GM10266 (cell line): ENCODE measurements at regions not wholly inside any gene's neighbourhood (a gene's known extent, or its start where the extent isn't known, plus 50 kb on each side); places are given as distances from the start of the nearest gene placed in this dataset.

Source experiments
- DNase-seq: peaks from one replicate; pipeline ENCODE4 v3.0.0; 2012; ENCODE audit errors: extremely low spot score
- TF ChIP-seq, protein P1 (sequence below): IDR thresholded peaks from 2 replicates; pipeline ENCODE4 v1.5.1; 2012; ENCODE audit warnings: mild to moderate bottlenecking, low read depth; ENCODE audit not compliant: control insufficient read depth, insufficient read depth; ENCODE audit errors: missing control alignments

DNA sequence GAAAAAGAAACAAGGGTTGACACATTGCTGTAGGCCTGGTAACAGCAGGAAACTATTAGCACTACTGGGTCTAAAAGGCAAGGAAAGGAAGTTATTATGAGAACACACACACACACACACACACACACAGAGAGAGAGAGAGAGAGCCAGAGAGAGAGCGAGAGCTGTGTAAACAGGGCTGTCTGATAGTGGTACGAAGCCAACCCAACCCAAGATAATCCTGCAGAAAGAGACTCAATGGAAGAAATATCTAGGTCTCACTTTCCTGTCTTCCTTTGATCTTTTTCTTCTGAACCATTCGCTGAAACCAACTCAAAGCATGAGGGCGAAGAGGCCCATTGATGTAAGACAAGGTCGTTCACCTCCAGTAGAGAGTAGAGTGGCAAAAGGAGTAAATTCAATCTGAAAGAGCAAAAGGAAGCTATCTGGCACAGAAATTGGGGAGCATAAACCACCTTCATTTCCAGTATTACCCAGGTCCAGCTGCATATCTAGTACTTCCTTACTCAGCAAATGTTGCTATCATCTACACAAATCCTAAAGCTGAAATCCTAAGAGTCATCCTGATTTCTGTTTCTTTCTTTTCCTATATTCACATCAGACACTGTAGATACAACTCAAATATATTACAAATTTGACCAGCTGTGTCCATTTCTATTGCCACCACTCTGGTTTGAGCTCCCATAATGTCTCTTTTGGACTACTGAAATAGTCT lies 110.2 kb downstream of the TMEM26 start:
- no peak for DNase-seq
- TF ChIP-seq, protein P1, sequence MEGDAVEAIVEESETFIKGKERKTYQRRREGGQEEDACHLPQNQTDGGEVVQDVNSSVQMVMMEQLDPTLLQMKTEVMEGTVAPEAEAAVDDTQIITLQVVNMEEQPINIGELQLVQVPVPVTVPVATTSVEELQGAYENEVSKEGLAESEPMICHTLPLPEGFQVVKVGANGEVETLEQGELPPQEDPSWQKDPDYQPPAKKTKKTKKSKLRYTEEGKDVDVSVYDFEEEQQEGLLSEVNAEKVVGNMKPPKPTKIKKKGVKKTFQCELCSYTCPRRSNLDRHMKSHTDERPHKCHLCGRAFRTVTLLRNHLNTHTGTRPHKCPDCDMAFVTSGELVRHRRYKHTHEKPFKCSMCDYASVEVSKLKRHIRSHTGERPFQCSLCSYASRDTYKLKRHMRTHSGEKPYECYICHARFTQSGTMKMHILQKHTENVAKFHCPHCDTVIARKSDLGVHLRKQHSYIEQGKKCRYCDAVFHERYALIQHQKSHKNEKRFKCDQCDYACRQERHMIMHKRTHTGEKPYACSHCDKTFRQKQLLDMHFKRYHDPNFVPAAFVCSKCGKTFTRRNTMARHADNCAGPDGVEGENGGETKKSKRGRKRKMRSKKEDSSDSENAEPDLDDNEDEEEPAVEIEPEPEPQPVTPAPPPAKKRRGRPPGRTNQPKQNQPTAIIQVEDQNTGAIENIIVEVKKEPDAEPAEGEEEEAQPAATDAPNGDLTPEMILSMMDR = no peak

DNA sequence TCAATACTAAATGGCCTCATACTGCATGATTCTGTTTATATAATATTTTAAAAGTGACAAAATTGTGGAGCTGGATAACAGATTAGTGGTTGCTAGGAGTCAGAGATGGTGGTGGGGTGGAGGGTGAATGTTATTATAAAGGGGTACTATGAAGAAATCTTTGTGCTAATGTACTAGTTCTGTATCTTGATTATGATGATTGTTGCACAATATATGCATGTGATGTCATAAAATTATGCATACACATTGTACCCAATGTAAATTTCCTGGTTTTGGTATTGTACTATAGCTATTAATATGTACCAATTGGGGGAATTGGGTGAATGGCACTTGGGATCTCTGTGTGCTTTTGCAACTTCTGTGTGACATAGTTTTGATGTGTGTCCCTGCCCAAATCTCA lies 112.2 kb downstream of the TMEM26 start:
- no peak for DNase-seq
- TF ChIP-seq, protein P1 = no peak

DNA sequence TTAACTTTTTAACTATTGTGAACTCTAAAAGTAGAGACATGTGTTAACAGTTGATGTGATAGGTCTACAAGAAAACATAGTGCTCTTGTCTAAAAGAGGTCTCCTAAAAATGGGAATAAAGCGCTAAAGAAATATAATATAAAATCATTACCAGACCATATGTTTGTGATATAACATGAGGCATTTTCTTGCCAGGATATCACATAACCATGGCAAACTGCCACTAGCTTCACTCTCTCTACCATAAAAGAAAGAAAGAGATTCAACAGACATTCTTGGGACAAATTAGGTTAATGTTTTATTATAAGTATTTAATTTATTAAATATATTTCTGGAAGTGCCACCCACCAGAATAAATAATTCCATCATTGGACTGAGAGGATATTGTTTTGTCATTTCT lies 115.0 kb downstream of the TMEM26 start:
- DNase-seq = no peak
- TF ChIP-seq, protein P1 = no peak

DNA sequence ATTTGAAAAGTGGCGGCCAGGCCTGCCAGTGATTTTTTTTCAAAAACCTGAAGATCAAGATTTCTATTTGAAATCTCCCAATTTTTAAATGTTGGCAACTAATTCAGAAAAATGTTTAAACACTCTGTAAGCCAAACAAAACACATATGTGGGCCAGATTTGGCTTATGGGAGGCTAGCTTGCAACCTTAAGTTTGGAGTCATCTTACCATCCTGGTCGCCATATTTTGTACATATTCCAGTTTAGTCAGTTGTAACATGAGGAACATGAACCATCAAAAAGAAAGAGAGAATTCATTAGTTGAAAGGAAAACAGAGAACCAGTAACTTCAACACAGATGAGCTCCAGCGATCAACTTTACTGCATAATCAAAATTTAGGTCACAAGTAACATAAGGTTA lies 115.4 kb downstream of the TMEM26 start:
- TF ChIP-seq, protein P1 = no peak
- DNase-seq = no peak

DNA sequence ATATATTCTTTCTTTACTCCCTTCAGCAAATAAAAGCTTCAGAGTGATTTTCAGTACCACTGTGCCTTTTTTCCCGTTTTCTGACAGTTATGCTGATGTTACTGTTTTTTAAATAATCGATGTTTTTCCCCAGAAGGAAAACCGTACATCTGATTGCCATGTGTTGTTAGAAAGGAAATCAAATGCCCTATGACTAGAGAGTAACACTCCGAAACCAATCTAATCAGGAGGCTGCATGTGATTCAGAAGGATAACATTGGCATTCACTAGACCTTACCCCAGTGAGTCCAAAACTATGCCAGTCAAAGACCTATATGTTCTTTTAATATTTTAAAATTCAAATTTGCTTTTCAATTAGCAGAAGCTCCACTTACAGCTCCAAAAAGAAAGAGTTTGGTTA lies 116.3 kb downstream of the TMEM26 start:
- no peak for DNase-seq
- TF ChIP-seq, protein P1 = no peak

DNA sequence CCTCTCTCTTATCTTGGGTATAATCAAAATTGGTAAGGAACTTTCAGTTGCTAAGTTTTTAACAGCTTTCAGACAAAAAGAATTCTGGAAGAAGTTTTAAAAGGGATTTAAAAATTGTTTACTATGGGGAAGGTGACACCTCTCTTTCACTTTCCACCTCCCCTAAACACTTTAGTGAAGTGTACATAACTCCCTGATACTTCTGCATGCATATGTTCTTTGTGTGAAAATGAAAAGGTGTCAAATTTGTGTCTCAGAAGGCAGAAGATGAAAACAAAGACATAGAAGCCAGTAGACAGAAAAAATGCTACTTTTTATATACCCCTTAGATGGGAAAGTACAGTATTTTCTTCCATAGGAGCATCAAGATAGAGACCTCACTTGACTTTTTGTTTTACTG lies 117.8 kb downstream of the TMEM26 start:
- TF ChIP-seq, protein P1 = no peak
- DNase-seq = no peak

DNA sequence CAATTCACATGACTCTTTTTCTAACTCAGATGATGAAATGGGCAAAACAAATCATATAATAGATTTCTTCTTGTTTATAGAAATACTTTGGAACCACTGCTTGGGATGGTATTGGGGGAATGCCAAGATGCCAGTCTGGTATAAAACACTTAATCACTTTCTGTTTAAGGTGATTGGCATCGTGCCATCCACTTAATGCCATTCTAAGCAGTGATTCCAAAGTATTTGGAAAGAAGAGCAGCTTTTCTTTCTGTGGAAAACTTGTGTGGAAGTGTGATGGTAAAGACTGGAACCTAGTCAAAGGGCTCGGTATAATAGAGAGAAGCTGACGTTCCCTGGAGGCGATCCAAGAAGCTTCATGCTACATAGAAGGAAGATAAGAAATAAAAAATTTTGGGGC lies 120.6 kb downstream of the TMEM26 start:
- TF ChIP-seq, protein P1 = no peak
- DNase-seq = no peak
